Thyroid gland (tissue), 4 donors: ENCODE measurements at regions not wholly inside any gene's neighbourhood (a gene's known extent, or its start where the extent isn't known, plus 50 kb on each side); places are given as distances from the start of the nearest gene placed in this dataset.

ENCODE experiments used
- DNase-seq, 2 donors: peaks; one replicate each; pipeline ENCODE4 v3.0.0-alpha.2; 2019
- H3K27ac ChIP-seq, 3 donors: fragments of 200-600 bp; sonication (generic); 1 replicate in 2 of 3; 2 replicates in 1 of 3; pipeline ENCODE4 v1.5.1; 2016 to 2019; ENCODE audit warnings: mild to moderate bottlenecking in 1 of 3, moderate library complexity in 1 of 3
- H3K27me3 ChIP-seq: fragments of 200-600 bp; sonication (generic); one replicate; pipeline ENCODE4 v1.5.1; 2019
- H3K36me3 ChIP-seq, 2 donors: fragments of 200-600 bp; sonication (generic); one replicate each; pipeline ENCODE4 v1.5.1; 2016 to 2019
- H3K4me1 ChIP-seq, 2 donors: fragments of 200-600 bp; sonication (generic); one replicate each; pipeline ENCODE4 v1.5.1; 2017 to 2019
- H3K4me3 ChIP-seq, 3 donors: fragments of 200-600 bp; sonication (generic); replicated peaks in 1 of 3; 1 replicate in 2 of 3; 2 replicates in 1 of 3; pipeline ENCODE4 v1.5.1; 2016; ENCODE audit warnings: mild to moderate bottlenecking in 1 of 3
- H3K9me3 ChIP-seq: fragments of 200-600 bp; sonication (generic); one replicate; pipeline ENCODE4 v1.5.1; 2017
- CTCF ChIP-seq, 6 experiments: fragments of 200-600 bp in 3 of 6; fragments of 450-650 bp in 3 of 6; sonication (generic) in 3 of 6; IDR thresholded peaks; one replicate each; pipeline ENCODE4 v1.5.1; 2016 to 2019; ENCODE audit warnings: antibody characterized with exemption in 6 of 6, mild to moderate bottlenecking in 2 of 6, inconsistent platforms in 1 of 6, moderate library complexity in 1 of 6
- POLR2A ChIP-seq, 2 donors: fragments of 450-650 bp; IDR thresholded peaks; one replicate each; pipeline ENCODE4 v1.6.1; 2017; ENCODE audit warnings: antibody characterized with exemption in 2 of 2, mild to moderate bottlenecking in 2 of 2, moderate library complexity in 1 of 2
- WGBS, 2 donors: methylation state at CpG; one replicate each; pipeline ENCODE4 v1.1.5; 2017; 5-methylcytosine and 5-hydroxymethylcytosine counted together
- intact Hi-C: fragments of 100-400 bp; cut with DNase I; formaldehyde crosslinking; loops from one replicate; pipeline ENCODE4 v1.15.1; 2023

GRCh38 chr15:96029172-96029571, 301.3 kb upstream of the NR2F2 start:
- Histone ChIP-seq H3K27me3 (no peaks in the 10 kb centered on the region), H3K4me1 (no peaks in the 10 kb centered on the region), H3K36me3 (no peaks in the 10 kb centered on the region), H3K9me3 (no peaks in the 10 kb centered on the region), H3K4me3 (no peak overlapping the region), H3K27ac (no peak overlapping the region)
- TF ChIP-seq CTCF (IDR thresholded peaks at IDR 0.05) (no peak), POLR2A (IDR thresholded peaks at IDR 0.05) (no peak)
- DNase-seq = no peak
- intact Hi-C loops = no loop called here

- Histone ChIP-seq H3K9me3 (no peaks in the 10 kb centered on the region), H3K4me3 (no peak overlapping the region), H3K4me1 (no peaks in the 10 kb centered on the region), H3K36me3 (no peaks in the 10 kb centered on the region), H3K27me3 (no peaks in the 10 kb centered on the region), H3K27ac (no peak overlapping the region)
- DNase-seq = no peak
- intact Hi-C loops = no loop called here
- TF ChIP-seq CTCF (IDR thresholded peaks at IDR 0.05) = no peak
- TF ChIP-seq POLR2A (IDR thresholded peaks at IDR 0.05) = no peak
- WGBS, 2 donors = 93 to 94% methylated on average over 5 of the region's 5 CpGs
Measured at GRCh38 chr15:96031426-96032110, 298.9 kb upstream of the NR2F2 start.

- no peaks in the 10 kb centered on the region for H3K36me3 ChIP-seq
- H3K4me1 ChIP-seq = no peaks in the 10 kb centered on the region
- no peak overlapping the region for H3K27ac ChIP-seq
- H3K4me3 ChIP-seq = no peak overlapping the region
- no peak for DNase-seq
- H3K27me3 ChIP-seq = no peaks in the 10 kb centered on the region
- TF ChIP-seq CTCF (IDR thresholded peaks at IDR 0.05) (no peak), POLR2A (IDR thresholded peaks at IDR 0.05) (no peak)
- 56 to 61% methylated on average over 4 of the region's 4 CpGs for WGBS, 2 donors
- no peaks in the 10 kb centered on the region for H3K9me3 ChIP-seq
- intact Hi-C loops = no loop called here
Measured at GRCh38 chr15:96035091-96035490, 295.4 kb upstream of the NR2F2 start.

GRCh38 chr15:96035635-96036034, 294.9 kb upstream of the NR2F2 start:
- H3K27me3 ChIP-seq = no peaks in the 10 kb centered on the region
- no peak for TF ChIP-seq POLR2A (IDR thresholded peaks at IDR 0.05)
- TF ChIP-seq CTCF (IDR thresholded peaks at IDR 0.05) = no peak
- H3K4me3 ChIP-seq = no peak overlapping the region
- H3K4me1 ChIP-seq = no peaks in the 10 kb centered on the region
- intact Hi-C loops = no loop called here
- H3K9me3 ChIP-seq = no peaks in the 10 kb centered on the region
- no peaks in the 10 kb centered on the region for H3K36me3 ChIP-seq
- no peak for DNase-seq
- WGBS, 2 donors = 71 to 75% methylated on average over 5 of the region's 5 CpGs
- H3K27ac ChIP-seq = no peak overlapping the region

- Histone ChIP-seq H3K9me3 (no peaks in the 10 kb centered on the region), H3K27me3 (no peaks in the 10 kb centered on the region), H3K36me3 (no peaks in the 10 kb centered on the region), H3K4me3 (no peak overlapping the region), H3K27ac (no peak overlapping the region), H3K4me1 (no peaks in the 10 kb centered on the region)
- no peak for TF ChIP-seq POLR2A (IDR thresholded peaks at IDR 0.05)
- TF ChIP-seq CTCF (IDR thresholded peaks at IDR 0.05) = no peak
- intact Hi-C loops = no loop called here
- WGBS, 2 donors = 74 to 89% methylated on average over 4 of the region's 4 CpGs
- DNase-seq = no peak
Measured at GRCh38 chr15:96037584-96037983, 292.9 kb upstream of the NR2F2 start.
